IMR-90 (cell line): ENCODE measurements at regions not wholly inside any gene's neighbourhood (a gene's known extent, or its start where the extent isn't known, plus 50 kb on each side); places are given as distances from the start of the nearest gene placed in this dataset.

Experiments used
- ATAC-seq: fragments of 200-7000 bp; cut with Tn5 transposase; 2 replicates; pipeline ENCODE4 v1.9.1; 2020; ENCODE audit warnings: low read depth, mild to moderate bottlenecking, moderate library complexity
- BruUV-seq: library from RNA; stranded (reverse); fragments of 400-500 nt; replicated peaks from 2 replicates; lab custom pipeline; 2021; lab: Mats Ljungman, UMichigan
- CTCF ChIA-PET: fragments of 300-600 bp; formaldehyde crosslinking; extraction: SDS; loops from one replicate; lab custom pipeline; 2021; ENCODE audit warnings: antibody characterized with exemption; lab: Yijun Ruan, JAX
- POLR2A ChIA-PET: fragments of 300-600 bp; sonication (Branson Sonifier 250); formaldehyde crosslinking; loops from one replicate; lab custom pipeline; 2022; ENCODE audit warnings: antibody characterized with exemption; ENCODE audit not compliant: unreplicated experiment; lab: Charles Lee
- DNase-seq: peaks from one replicate; pipeline ENCODE4 v3.0.0; 2013
- H2AFZ ChIP-seq: replicated peaks from 2 replicates; pipeline ENCODE3; 2013; ENCODE audit warnings: low read length, mild to moderate bottlenecking; ENCODE audit not compliant: poor library complexity
- H2AK5ac ChIP-seq: 2 replicates; pipeline ENCODE4 v1.6.1; 2013; ENCODE audit warnings: low read depth, low read length, inconsistent platforms
- H2AK9ac ChIP-seq: replicated peaks from 2 replicates; pipeline ENCODE3; 2013; ENCODE audit warnings: mild to moderate bottlenecking, low read depth, low read length, moderate library complexity; ENCODE audit not compliant: poor library complexity
- H2BK120ac ChIP-seq: 2 replicates; pipeline ENCODE4 v1.6.1; 2013; ENCODE audit warnings: low read depth, low read length, inconsistent platforms
- H2BK15ac ChIP-seq: 3 replicates; pipeline ENCODE4 v1.6.1; 2013; ENCODE audit warnings: low read depth, low read length, inconsistent platforms
- H2BK20ac ChIP-seq: 2 replicates; pipeline ENCODE4 v1.6.1; 2013; ENCODE audit warnings: low read depth, mild to moderate bottlenecking, inconsistent platforms, low read length, moderate library complexity
- H2BK5ac ChIP-seq: 2 replicates; pipeline ENCODE4 v1.6.1; 2013; ENCODE audit warnings: mild to moderate bottlenecking, low read depth, low read length, inconsistent platforms; ENCODE audit not compliant: poor library complexity, severe bottlenecking
- H3K14ac ChIP-seq: replicated peaks from 2 replicates; pipeline ENCODE4 v1.6.1; 2013; ENCODE audit warnings: low read depth, low read length, inconsistent platforms
- H3K18ac ChIP-seq: 2 replicates; pipeline ENCODE4 v1.6.1; 2013; ENCODE audit warnings: low read depth, low read length, control low read depth
- H3K23ac ChIP-seq: 2 replicates; pipeline ENCODE4 v1.6.1; 2013; ENCODE audit warnings: low read depth, low read length, inconsistent platforms
- H3K27ac ChIP-seq: 2 replicates; pipeline ENCODE4 v1.5.1; 2013; ENCODE audit warnings: mild to moderate bottlenecking, control low read depth, low read length; ENCODE audit not compliant: insufficient read depth
- H3K27me3 ChIP-seq: 2 replicates; pipeline ENCODE4 v1.6.1; 2013; ENCODE audit warnings: low read length; ENCODE audit not compliant: control insufficient read depth, insufficient read depth
- H3K36me3 ChIP-seq: 2 replicates; pipeline ENCODE4 v1.6.1; 2013; ENCODE audit warnings: low read length, mixed read lengths; ENCODE audit not compliant: control insufficient read depth, insufficient read depth
- H3K4ac ChIP-seq: 2 replicates; pipeline ENCODE4 v1.6.1; 2013; ENCODE audit warnings: low read depth, low read length, inconsistent platforms
- H3K4me1 ChIP-seq: 2 replicates; pipeline ENCODE4 v1.6.1; 2013; ENCODE audit warnings: low read length, mixed read lengths; ENCODE audit not compliant: control insufficient read depth, insufficient read depth
- H3K4me2 ChIP-seq: 2 replicates; pipeline ENCODE4 v1.6.1; 2013; ENCODE audit warnings: low read depth, mild to moderate bottlenecking, control low read depth, low read length, moderate library complexity
- H3K4me3 ChIP-seq: 2 replicates; pipeline ENCODE4 v1.5.1; 2013; ENCODE audit warnings: low read depth, mild to moderate bottlenecking, control low read depth, low read length, moderate library complexity; ENCODE audit not compliant: insufficient read depth
- H3K56ac ChIP-seq: 2 replicates; pipeline ENCODE4 v1.6.1; 2013; ENCODE audit warnings: low read length, inconsistent platforms; ENCODE audit not compliant: insufficient read depth; ENCODE audit errors: extremely low read depth
- H3K79me1 ChIP-seq, 2 experiments: 2 replicates each; pipeline ENCODE4 v1.6.1; 2013; ENCODE audit warnings: low read length in 2 of 2, inconsistent platforms in 1 of 2, low read depth in 1 of 2
- H3K9ac ChIP-seq: 2 replicates; pipeline ENCODE4 v1.6.1; 2013; ENCODE audit warnings: low read depth, low read length, control low read depth
- H3K9me1 ChIP-seq: 2 replicates; pipeline ENCODE4 v1.6.1; 2013; ENCODE audit warnings: low read length, inconsistent platforms; ENCODE audit not compliant: insufficient read depth
- H3K9me3 ChIP-seq: 2 replicates; pipeline ENCODE4 v1.6.1; 2013; ENCODE audit warnings: low read length; ENCODE audit not compliant: control insufficient read depth, insufficient read depth
- H4K20me1 ChIP-seq: 2 replicates; pipeline ENCODE4 v1.6.1; 2013; ENCODE audit warnings: low read length, inconsistent platforms; ENCODE audit not compliant: insufficient read depth
- H4K5ac ChIP-seq: 2 replicates; pipeline ENCODE4 v1.6.1; 2013; ENCODE audit warnings: mild to moderate bottlenecking, low read depth, low read length, control low read depth
- H4K8ac ChIP-seq, 2 experiments: 2 replicates each; pipeline ENCODE4 v1.6.1; 2013; ENCODE audit warnings: low read depth in 2 of 2, low read length in 2 of 2, control low read depth in 1 of 2, inconsistent platforms in 1 of 2
- H4K91ac ChIP-seq: 2 replicates; pipeline ENCODE4 v1.6.1; 2013; ENCODE audit warnings: low read depth, low read length, inconsistent platforms; ENCODE audit not compliant: insufficient read depth
- ELK1 ChIP-seq: fragments of 150-350 bp; IDR thresholded peaks from 2 replicates; pipeline ENCODE4 v1.6.1; 2016; ENCODE audit warnings: low read depth, mild to moderate bottlenecking, low read length, moderate library complexity, borderline replicate concordance
- NFE2L2 ChIP-seq: fragments of 150-350 bp; IDR thresholded peaks from 2 replicates; pipeline ENCODE4 v1.6.1; 2016; ENCODE audit warnings: low read depth, mild to moderate bottlenecking, low read length
- RFX5 ChIP-seq: IDR thresholded peaks from 2 replicates; pipeline ENCODE4 v1.8.0; 2012; ENCODE audit warnings: low read depth, mild to moderate bottlenecking, low read length, moderate library complexity
- WGBS, 2 experiments: methylation state at CpG; one replicate each; pipeline versions ENCODE4 v1.1.5 to v1.1.7; 2013; ENCODE audit warnings: missing lambda C conversion rate in 2 of 2; ENCODE audit not compliant: insufficient read length in 1 of 2; ENCODE audit errors: extremely low coverage in 2 of 2; 5-methylcytosine and 5-hydroxymethylcytosine counted together
- dilution Hi-C: fragments of 300-500 bp; cut with HindIII; formaldehyde crosslinking; loops from one replicate; pipeline ENCODE4 v1.14.3; 2018; ENCODE audit warnings: low sequenced_read_pairs; ENCODE audit not compliant: unreplicated experiment
- in situ Hi-C: fragments of 300-500 bp; cut with MboI; formaldehyde crosslinking; loops from 3 replicates; pipeline ENCODE4 v1.14.3; 2019; ENCODE audit warnings: low sequenced_read_pairs, inconsistent platforms, mixed read lengths
- intact Hi-C: fragments of 100-400 bp; cut with micrococcal nuclease; formaldehyde crosslinking; loops from 2 replicates; pipeline ENCODE4 v1.10.0; 2022

GRCh38 chr4:127224556-127224955 is 408.2 kb upstream of the INTU start:
- no peak overlapping the region for H3K23ac ChIP-seq
- no peak overlapping the region for H3K9ac ChIP-seq
- H3K4me1 ChIP-seq: no peaks in the 10 kb centered on the region
- in situ Hi-C loops (no loop called here), intact Hi-C loops (no loop called here), dilution Hi-C loops (no loop called here)
- no peak overlapping the region for H2AK5ac ChIP-seq
- no peak overlapping the region for H3K27ac ChIP-seq
- H4K5ac ChIP-seq: no peak overlapping the region
- ChIA-PET CTCF (no interaction called here), POLR2A (no interaction called here)
- no peaks in the 10 kb centered on the region for H3K9me1 ChIP-seq
- TF ChIP-seq ELK1 (no peak), RFX5 (no peak), NFE2L2 (no peak)
- H2BK5ac ChIP-seq: no peak overlapping the region
- no peak overlapping the region for H3K56ac ChIP-seq
- no peak overlapping the region for H2BK20ac ChIP-seq
- no peaks in the 10 kb centered on the region for H3K79me1 ChIP-seq
- H2BK15ac ChIP-seq: no peak overlapping the region
- no peak overlapping the region for H2AK9ac ChIP-seq
- no peak overlapping the region for H3K14ac ChIP-seq
- H3K4me3 ChIP-seq: no peak overlapping the region
- no peaks in the 10 kb centered on the region for H3K27me3 ChIP-seq
- no TSS peak for BruUV-seq
- H3K36me3 ChIP-seq: no peaks in the 10 kb centered on the region
- no peaks in the 10 kb centered on the region for H4K20me1 ChIP-seq
- no peak overlapping the region for H3K4me2 ChIP-seq
- H3K18ac ChIP-seq: no peak overlapping the region
- H4K8ac ChIP-seq: no peak overlapping the region
- H4K91ac ChIP-seq: no peak overlapping the region
- no peak overlapping the region for H3K4ac ChIP-seq
- H2AFZ ChIP-seq: peak overlapping the region; percentile 32
- no peak overlapping the region for H2BK120ac ChIP-seq
- DNase-seq (no peak), ATAC-seq (no peak)
- H3K9me3 ChIP-seq: no peaks in the 10 kb centered on the region
- 83% methylated on average over 3 of the region's 5 CpGs; no CpG with 5 or more reads in 1 of the 2 experiments for WGBS, 2 experiments
